ENCODE measurements at regions not wholly inside any gene's neighbourhood (a gene's known extent, or its start where the extent isn't known, plus 50 kb on each side); places are given as distances from the start of the nearest gene placed in this dataset.
A peak's percentile ranks its signal among the peaks of the same experiment; 100 is the strongest.

DNA sequence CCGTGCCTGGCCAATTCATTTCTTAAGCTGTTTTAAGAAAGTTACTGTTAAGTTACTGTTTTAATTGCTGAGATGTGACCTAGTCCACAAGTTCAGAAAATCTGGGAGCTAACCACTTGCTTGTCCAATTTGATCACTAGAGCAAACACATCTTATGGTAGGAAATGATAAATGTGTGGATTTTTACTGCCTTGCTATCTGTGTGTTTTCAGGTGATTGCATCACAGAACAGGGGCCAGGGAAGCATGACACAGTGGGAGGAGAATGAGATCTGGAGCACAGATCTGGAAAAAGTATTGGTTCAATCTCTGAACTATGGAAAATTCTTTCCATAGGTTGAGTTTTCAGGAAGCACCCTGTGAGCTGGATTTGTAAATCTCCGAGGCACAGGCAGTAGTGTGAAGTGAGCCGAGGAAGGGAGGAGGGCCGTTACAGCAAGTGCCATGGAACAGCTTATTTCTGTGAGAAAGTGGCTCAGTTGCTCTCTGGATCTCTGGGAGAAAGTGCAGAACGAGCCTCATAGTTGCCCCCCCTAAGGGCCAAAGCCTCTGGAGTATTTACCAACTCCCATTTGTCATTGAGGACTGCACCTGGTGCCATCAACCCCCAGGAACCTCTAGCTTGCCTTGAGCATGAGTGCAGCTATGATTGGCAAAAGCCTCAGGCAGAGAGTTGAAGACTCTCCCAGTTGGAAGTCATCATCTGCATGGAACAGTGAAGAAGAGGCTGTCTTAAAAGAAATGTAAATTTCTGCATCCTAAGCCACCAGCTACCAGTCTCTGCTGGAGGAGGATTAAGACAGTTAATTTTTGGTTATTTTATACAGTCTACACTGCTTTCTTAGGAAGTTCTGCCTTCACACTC lies 161.8 kb upstream of the CLINT1 start:
- Mint-ChIP-seq H3K36me3 (ENCODE audit: low read depth) (no peaks in the 10 kb centered on the region), H3K27ac (no peak overlapping the region), H3K4me3 (no peak overlapping the region), H3K27me3 (ENCODE audit: low read depth) (peaks cover 5% of the 10 kb centered on the region), H3K9me3 (ENCODE audit: insufficient read depth) (no peaks in the 10 kb centered on the region), H3K4me1 (ENCODE audit: low read depth) (no peaks in the 10 kb centered on the region)
- CTCF ChIA-PET, result no interaction called here
- DNase-seq, result no peak
- POLR2A ChIA-PET, result interaction anchor here (0.7 kb wide), 1 partner anchor 115 kb away, joined by 3 read pairs; no protein-coding TSS in a partner anchor
- no peak for ATAC-seq

GRCh38 chr5:158017469-158017868 lies 158.5 kb upstream of the CLINT1 start:
- Mint-ChIP-seq H3K27me3 (ENCODE audit: low read depth) (peaks cover 20% of the 10 kb centered on the region), H3K9me3 (ENCODE audit: insufficient read depth) (no peaks in the 10 kb centered on the region)
- no peak for ATAC-seq

GRCh38 chr5:158014372-158014771 lies 155.4 kb upstream of the CLINT1 start:
- ChIA-PET CTCF (no interaction called here), POLR2A (no interaction called here)
- H3K36me3 Mint-ChIP-seq (ENCODE audit: low read depth), result no peaks in the 10 kb centered on the region
- H3K4me3 Mint-ChIP-seq, result no peak overlapping the region
- H3K9me3 Mint-ChIP-seq (ENCODE audit: insufficient read depth), result no peaks in the 10 kb centered on the region
- peaks cover 23% of the 10 kb centered on the region for H3K27me3 Mint-ChIP-seq (ENCODE audit: low read depth)
- no peak overlapping the region for H3K27ac Mint-ChIP-seq
- DNase-seq, result no peak
- no peak for ATAC-seq
- no peaks in the 10 kb centered on the region for H3K4me1 Mint-ChIP-seq (ENCODE audit: low read depth)

More at GRCh38 chr5:158017469-158017868, 158.5 kb upstream of the CLINT1 start:
- Mint-ChIP-seq H3K36me3 (ENCODE audit: low read depth) (no peaks in the 10 kb centered on the region), H3K27ac (no peak overlapping the region), H3K4me3 (no peak overlapping the region), H3K4me1 (ENCODE audit: low read depth) (no peaks in the 10 kb centered on the region)
- no peak for DNase-seq
- CTCF ChIA-PET, result no interaction called here
- POLR2A ChIA-PET, result no interaction called here

DNA sequence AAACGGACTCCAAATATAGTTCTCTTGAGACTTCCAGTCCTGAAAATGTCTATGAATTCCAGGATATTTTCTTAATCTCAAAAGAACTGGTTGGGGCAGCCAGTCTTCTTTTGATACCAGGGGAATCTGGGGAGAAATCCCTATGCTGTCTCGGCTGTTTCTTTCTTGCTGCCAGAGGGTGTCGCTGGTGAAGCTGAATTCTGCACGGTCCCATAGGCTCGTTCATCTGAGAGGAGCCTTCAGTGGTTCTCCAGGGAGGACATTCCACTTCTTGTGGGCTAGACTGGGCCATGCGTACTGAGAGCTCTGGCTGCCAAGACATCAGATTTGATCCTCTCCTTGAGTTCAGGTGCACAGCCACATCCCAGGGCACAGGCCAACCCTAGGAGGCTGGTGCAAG lies 155.0 kb upstream of the CLINT1 start:
- DNase-seq, result no peak
- CTCF ChIA-PET, result no interaction called here

GRCh38 chr5:158013303-158013702 lies 154.4 kb upstream of the CLINT1 start:
- Mint-ChIP-seq H3K27ac (no peak overlapping the region), H3K36me3 (ENCODE audit: low read depth) (no peaks in the 10 kb centered on the region), H3K4me1 (ENCODE audit: low read depth) (no peaks in the 10 kb centered on the region), H3K27me3 (ENCODE audit: low read depth) (peaks cover 23% of the 10 kb centered on the region), H3K9me3 (ENCODE audit: insufficient read depth) (no peaks in the 10 kb centered on the region), H3K4me3 (no peak overlapping the region)
- ATAC-seq (no peak), DNase-seq (no peak)
- POLR2A ChIA-PET, result interaction anchor here (0.6 kb wide), 1 partner anchor 463 kb away, joined by 3 read pairs; no protein-coding TSS in a partner anchor
- CTCF ChIA-PET, result interaction anchor here (1.3 kb wide), 1 partner anchor 18 kb away, joined by 4 read pairs; no protein-coding TSS in a partner anchor

More for the DNA sequence above, 155.0 kb upstream of the CLINT1 start:
- POLR2A ChIA-PET, result interaction anchor here (0.6 kb wide), 1 partner anchor 462 kb away, joined by 3 read pairs; no protein-coding TSS in a partner anchor
- no peak for ATAC-seq
- H3K36me3 Mint-ChIP-seq (ENCODE audit: low read depth), result no peaks in the 10 kb centered on the region
- no peak overlapping the region for H3K27ac Mint-ChIP-seq
- peaks cover 23% of the 10 kb centered on the region for H3K27me3 Mint-ChIP-seq (ENCODE audit: low read depth)
- H3K9me3 Mint-ChIP-seq (ENCODE audit: insufficient read depth), result no peaks in the 10 kb centered on the region
- H3K4me3 Mint-ChIP-seq, result no peak overlapping the region
- H3K4me1 Mint-ChIP-seq (ENCODE audit: low read depth), result no peaks in the 10 kb centered on the region

GRCh38 chr5:158011422-158011821 lies 152.5 kb upstream of the CLINT1 start:
- no peak overlapping the region for H3K27ac Mint-ChIP-seq
- CTCF ChIA-PET, result no interaction called here
- ATAC-seq (no peak), DNase-seq (no peak)
- no peaks in the 10 kb centered on the region for H3K4me1 Mint-ChIP-seq (ENCODE audit: low read depth)
- no peaks in the 10 kb centered on the region for H3K36me3 Mint-ChIP-seq (ENCODE audit: low read depth)
- no peaks in the 10 kb centered on the region for H3K9me3 Mint-ChIP-seq (ENCODE audit: insufficient read depth)
- H3K4me3 Mint-ChIP-seq, result no peak overlapping the region
- POLR2A ChIA-PET, result no interaction called here
- peaks cover 24% of the 10 kb centered on the region for H3K27me3 Mint-ChIP-seq (ENCODE audit: low read depth)

GRCh38 chr5:158010831-158011230 lies 151.9 kb upstream of the CLINT1 start:
- H3K36me3 Mint-ChIP-seq (ENCODE audit: low read depth), result no peaks in the 10 kb centered on the region
- H3K27me3 Mint-ChIP-seq (ENCODE audit: low read depth), result peaks cover 24% of the 10 kb centered on the region
- H3K9me3 Mint-ChIP-seq (ENCODE audit: insufficient read depth), result no peaks in the 10 kb centered on the region
- no peak for ATAC-seq
- H3K4me1 Mint-ChIP-seq (ENCODE audit: low read depth), result no peaks in the 10 kb centered on the region
- DNase-seq, result no peak
- no peak overlapping the region for H3K4me3 Mint-ChIP-seq
- POLR2A ChIA-PET, result no interaction called here
- H3K27ac Mint-ChIP-seq, result no peak overlapping the region
- CTCF ChIA-PET, result no interaction called here

DNA sequence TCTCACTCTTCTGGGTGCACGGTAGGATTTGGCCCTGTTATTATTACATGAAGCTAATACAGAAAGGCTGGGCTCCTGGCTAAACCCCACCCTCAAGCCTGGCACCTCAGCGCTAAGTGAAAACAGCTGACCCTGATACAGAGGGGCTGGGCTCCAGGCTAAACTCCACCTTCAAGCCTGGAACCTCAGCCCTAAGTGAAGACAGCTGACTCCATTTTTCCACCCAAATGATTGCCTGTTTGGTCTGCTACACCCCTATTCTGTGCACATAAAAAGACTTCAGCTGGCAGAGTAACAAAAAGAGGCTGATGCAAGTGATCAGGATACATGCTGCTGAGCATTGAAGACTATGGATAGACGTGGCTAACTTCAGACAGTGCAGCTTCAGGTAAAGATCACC lies 148.4 kb upstream of the CLINT1 start:
- Mint-ChIP-seq H3K27ac (no peak overlapping the region), H3K36me3 (ENCODE audit: low read depth) (no peaks in the 10 kb centered on the region), H3K4me1 (ENCODE audit: low read depth) (no peaks in the 10 kb centered on the region), H3K27me3 (ENCODE audit: low read depth) (peaks cover 15% of the 10 kb centered on the region), H3K4me3 (no peak overlapping the region), H3K9me3 (ENCODE audit: insufficient read depth) (no peaks in the 10 kb centered on the region)
- ChIA-PET POLR2A (no interaction called here), CTCF (interaction anchor here (1.3 kb wide), 1 partner anchor 13 kb away, joined by 4 read pairs; no protein-coding TSS in a partner anchor)
- no peak for DNase-seq
- no peak for ATAC-seq

DNA sequence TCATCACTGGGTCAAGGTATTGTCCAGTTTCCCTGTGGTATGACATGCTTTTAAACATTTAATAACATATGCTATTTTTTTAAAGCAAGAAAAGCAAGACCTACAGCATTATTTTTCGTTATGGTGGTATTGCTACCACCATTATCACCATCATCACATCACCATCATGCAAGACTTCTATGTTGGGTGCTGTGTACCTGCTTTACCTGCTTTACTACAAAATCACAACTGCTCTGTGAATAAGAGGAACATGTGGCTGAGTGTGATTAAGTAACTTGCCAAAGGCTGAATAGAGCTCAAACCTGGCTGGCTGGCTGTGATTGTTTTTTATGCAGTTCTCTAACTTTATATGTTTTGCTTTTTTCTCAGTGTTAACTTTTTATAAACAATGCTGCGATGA lies 140.8 kb upstream of the CLINT1 start:
- Mint-ChIP-seq H3K27ac (no peak overlapping the region), H3K9me3 (ENCODE audit: insufficient read depth) (no peaks in the 10 kb centered on the region), H3K4me1 (ENCODE audit: low read depth) (peaks cover 5% of the 10 kb centered on the region), H3K36me3 (ENCODE audit: low read depth) (no peaks in the 10 kb centered on the region), H3K4me3 (no peak overlapping the region), H3K27me3 (ENCODE audit: low read depth) (peaks cover 20% of the 10 kb centered on the region)
- ATAC-seq (no peak), DNase-seq (no peak)
- ChIA-PET POLR2A (no interaction called here), CTCF (no interaction called here)

- DNase-seq (no peak), ATAC-seq (no peak)
- Mint-ChIP-seq H3K9me3 (ENCODE audit: insufficient read depth) (no peaks in the 10 kb centered on the region), H3K36me3 (ENCODE audit: low read depth) (no peaks in the 10 kb centered on the region), H3K4me3 (no peak overlapping the region), H3K27me3 (ENCODE audit: low read depth) (peaks cover 28% of the 10 kb centered on the region), H3K4me1 (ENCODE audit: low read depth) (peaks cover 18% of the 10 kb centered on the region), H3K27ac (no peak overlapping the region)
- POLR2A ChIA-PET, result no interaction called here
- CTCF ChIA-PET, result no interaction called here
Observed at GRCh38 chr5:157997991-157998504, 139.1 kb upstream of the CLINT1 start.

DNA sequence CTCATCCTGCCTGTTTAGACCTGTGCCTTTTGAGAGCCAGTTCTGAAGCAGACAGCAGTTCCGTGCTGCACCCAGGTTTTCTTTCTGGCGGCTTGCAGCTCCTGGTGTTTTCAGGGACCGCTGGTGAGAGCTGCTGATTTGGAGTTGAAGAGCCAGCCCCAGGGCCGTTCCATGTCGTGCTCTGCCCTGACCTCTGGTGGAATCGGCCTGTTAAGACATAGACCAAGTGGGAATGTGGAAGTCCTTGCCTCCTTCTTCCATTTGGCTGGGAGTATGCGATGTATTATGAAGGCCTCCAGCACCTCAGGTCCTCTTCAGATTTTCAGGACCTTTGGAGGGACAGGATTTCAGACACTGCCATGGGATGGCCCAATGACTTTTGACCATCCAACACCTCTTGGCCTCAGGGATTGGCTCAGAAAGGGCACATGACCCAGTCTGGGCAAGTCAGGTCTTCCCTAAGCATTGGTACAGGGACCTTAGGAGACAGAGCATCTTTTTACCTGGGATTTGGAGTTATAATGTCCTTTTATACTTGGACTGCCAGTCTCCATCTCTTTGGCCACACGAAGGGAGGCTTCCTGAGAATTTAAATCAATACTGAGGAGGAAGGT lies 136.1 kb upstream of the CLINT1 start:
- DNase-seq (peak; percentile 53), ATAC-seq (peak; percentile 86)
- ChIA-PET POLR2A (no interaction called here), CTCF (interaction anchor here (0.6 to 2.2 kb wide), 18 partner anchors 13 to 233 kb away, joined by 3 to 12 read pairs (median 4); no protein-coding TSS in a partner anchor)
- Mint-ChIP-seq H3K27me3 (ENCODE audit: low read depth) (peaks cover 25% of the 10 kb centered on the region), H3K9me3 (ENCODE audit: insufficient read depth) (no peaks in the 10 kb centered on the region), H3K36me3 (ENCODE audit: low read depth) (no peaks in the 10 kb centered on the region), H3K27ac (no peak overlapping the region), H3K4me1 (ENCODE audit: low read depth) (peaks cover 18% of the 10 kb centered on the region), H3K4me3 (no peak overlapping the region)
